Fibroblast of skin of left quadriceps (primary cell): ENCODE measurements at regions not wholly inside any gene's neighbourhood (a gene's known extent, or its start where the extent isn't known, plus 50 kb on each side); places are given as distances from the start of the nearest gene placed in this dataset.

Source experiments
- DNase-seq, 2 experiments: peaks; one replicate each; pipeline ENCODE4 v3.0.0-alpha.2; 2013; ENCODE audit warnings: low read depth in 2 of 2

GRCh38 chr21:41593051-41593759, 85.2 kb upstream of the TMPRSS2 start:
- DNase-seq, result no peak

GRCh38 chr21:41589620-41590175, 81.7 kb upstream of the TMPRSS2 start:
- no peak for DNase-seq

GRCh38 chr21:41589131-41589530, 81.2 kb upstream of the TMPRSS2 start:
- no peak for DNase-seq

GRCh38 chr21:41585199-41585994, 77.4 kb upstream of the TMPRSS2 start:
- no peak for DNase-seq

- DNase-seq, result no peak
These were observed 76.7 kb upstream of the TMPRSS2 start for GRCh38 chr21:41584603-41585176.

GRCh38 chr21:41583274-41583790, 75.4 kb upstream of the TMPRSS2 start:
- no peak for DNase-seq

- no peak for DNase-seq
These were observed 74.9 kb upstream of the TMPRSS2 start for GRCh38 chr21:41582866-41583265.

GRCh38 chr21:41582298-41582840, 74.4 kb upstream of the TMPRSS2 start:
- DNase-seq, result no peak

GRCh38 chr21:41581592-41582228, 73.8 kb upstream of the TMPRSS2 start:
- no peak for DNase-seq

GRCh38 chr21:41580758-41581554, 73.0 kb upstream of the TMPRSS2 start:
- DNase-seq, result no peak

GRCh38 chr21:41579692-41580091, 71.7 kb upstream of the TMPRSS2 start:
- DNase-seq, result no peak

- DNase-seq, result no peak
These were observed 70.8 kb upstream of the TMPRSS2 start for GRCh38 chr21:41578716-41579115.

- DNase-seq, result no peak
These were observed 70.1 kb upstream of the TMPRSS2 start for GRCh38 chr21:41578083-41578482.

- no peak for DNase-seq
These were observed 68.2 kb upstream of the TMPRSS2 start for GRCh38 chr21:41576013-41576615.

GRCh38 chr21:41573902-41574690, 66.1 kb upstream of the TMPRSS2 start:
- no peak for DNase-seq

GRCh38 chr21:41571938-41572510, 64.1 kb upstream of the TMPRSS2 start:
- no peak for DNase-seq

GRCh38 chr21:41570791-41571355, 62.9 kb upstream of the TMPRSS2 start:
- no peak for DNase-seq

GRCh38 chr21:41568606-41569385, 60.8 kb upstream of the TMPRSS2 start:
- no peak for DNase-seq
